HG03108 (cell line): ENCODE measurements at regions not wholly inside any gene's neighbourhood (a gene's known extent, or its start where the extent isn't known, plus 50 kb on each side); places are given as distances from the start of the nearest gene placed in this dataset.

ENCODE experiments used
- ATAC-seq: cut with Tn5 transposase; IDR thresholded peaks from one replicate; pipeline ENCODE4 v1.9.1; 2021; ENCODE audit warnings: moderate library complexity; ENCODE audit not compliant: unreplicated experiment

DNA sequence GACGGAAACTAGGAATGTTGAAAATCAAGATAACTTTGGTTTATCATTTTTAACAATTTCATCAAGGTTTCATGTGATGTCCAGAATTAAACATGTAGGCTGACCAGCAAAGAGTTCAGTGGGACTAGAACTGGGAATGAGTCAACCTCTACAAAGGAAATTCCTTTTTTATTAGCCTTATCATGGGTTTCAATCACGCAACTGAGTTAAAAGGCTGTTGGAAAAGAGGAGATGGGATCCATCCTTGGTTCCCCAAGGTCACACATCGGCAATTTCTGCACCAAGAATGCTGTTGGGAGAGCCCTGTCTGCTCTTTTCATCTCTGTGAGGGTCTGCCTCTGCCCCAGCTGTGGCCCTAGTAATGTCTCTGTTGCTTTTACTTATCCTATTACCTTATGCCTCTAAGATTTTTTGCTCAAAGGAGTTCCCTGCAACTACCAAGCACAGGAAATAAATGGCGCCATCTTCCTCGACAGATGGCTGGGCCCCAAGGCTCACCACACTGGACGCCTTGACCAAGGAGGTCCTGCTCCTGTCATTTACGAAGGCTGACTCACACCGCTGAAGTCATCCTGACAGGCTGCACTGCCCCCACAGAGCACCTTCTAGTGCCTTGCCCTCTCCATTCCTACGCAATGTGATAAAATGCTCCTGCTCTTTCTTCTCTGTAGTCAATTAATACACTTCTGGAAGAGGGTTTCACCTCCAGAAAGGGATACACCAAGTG lies 367.4 kb downstream of the GXYLT1 start:
- no peak for ATAC-seq

DNA sequence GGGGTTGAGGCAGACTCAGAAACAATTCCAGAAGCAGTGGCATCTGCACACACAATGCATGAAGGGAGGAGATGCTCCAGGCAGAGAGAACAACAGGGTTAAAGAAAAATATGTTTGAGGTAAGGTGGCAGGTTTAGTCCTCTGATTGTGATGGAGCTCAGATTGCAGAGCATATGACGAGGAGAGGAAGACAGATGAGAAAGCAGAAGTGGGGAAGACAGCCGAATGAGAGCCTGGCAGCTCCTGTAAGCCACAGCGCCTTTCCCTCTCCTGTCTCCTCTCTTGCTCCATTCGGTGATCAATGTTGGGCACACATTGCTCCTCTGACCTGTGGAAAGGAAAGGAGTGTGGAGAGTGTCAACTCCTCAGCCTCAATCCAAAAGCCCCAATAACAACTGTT lies 372.2 kb downstream of the GXYLT1 start:
- no peak for ATAC-seq

DNA sequence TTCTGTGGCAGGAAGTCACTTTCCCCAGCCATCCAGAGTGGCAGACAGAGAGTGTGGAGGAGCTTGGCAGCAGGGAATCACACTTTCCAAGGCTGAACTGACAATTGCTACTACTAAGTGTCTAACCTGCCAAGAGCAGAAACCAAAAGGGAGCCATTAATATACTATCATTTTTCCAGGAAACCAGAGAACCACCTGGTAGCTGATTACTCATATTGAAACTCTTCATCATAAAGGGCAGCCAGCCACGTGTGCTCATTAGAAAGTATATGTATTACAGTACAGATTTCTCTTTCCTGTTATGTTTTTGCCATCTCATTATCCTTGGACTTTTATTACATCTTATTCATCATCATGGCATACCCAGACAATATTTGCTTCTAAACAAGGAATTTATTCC lies 374.9 kb downstream of the GXYLT1 start:
- ATAC-seq = peak; percentile 73

DNA sequence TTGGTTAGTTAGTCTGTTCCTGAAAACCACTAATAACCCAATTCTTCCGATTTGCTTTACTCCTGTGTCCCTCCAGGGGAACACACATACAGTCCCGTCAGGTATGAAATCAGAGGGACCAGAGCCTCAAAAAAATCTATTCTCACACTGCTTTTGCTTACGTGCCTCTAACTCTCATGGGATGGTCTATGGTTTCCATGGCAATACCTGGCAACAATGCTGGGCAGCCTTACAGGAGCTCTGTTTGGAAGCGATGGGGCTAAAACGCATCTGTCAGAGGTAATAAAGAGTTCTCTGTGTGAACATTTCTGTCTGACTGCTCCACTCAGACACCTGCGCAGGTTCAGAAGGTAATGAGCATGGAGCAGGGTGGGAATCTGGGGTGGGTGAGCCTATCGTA lies 376.2 kb downstream of the GXYLT1 start:
- ATAC-seq = no peak

DNA sequence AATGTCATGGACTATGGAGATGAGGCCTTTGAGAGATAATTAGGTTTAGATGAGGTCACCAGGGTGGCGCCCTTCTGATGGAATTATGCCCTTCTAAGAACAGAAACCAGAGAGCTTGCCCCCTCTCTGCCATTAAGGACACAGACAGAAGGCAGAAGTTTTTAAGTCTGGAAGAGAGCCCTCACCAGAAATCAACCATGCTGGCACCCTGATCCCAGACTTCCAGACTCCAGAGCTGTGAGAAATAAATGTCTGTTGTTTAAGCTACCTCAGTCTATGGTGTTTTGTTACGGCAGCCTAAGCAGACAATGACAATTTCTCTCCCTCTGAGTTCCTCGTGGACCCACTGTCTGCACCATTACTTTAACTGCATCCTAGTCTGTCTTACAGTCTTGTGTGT lies 382.0 kb downstream of the GXYLT1 start:
- ATAC-seq = no peak

DNA sequence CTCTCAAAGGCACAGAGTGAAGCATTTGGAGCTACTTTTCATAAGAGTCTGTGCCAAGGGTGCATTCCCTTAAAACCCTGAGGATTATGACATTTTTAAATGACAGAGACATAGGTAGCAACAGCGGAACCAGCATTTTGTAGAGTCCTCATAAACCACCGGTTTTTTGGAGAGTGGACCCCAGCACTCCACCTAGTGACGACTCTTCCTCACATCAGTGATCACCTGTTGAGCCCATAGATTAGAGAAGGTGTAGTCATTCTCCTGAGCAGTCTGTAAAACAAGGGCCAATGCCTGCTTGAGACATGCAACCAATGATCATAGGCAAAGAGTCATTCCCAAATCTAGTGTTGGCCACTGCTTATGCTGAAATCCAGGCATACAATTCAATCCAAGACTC lies 399.1 kb downstream of the GXYLT1 start:
- ATAC-seq = no peak

DNA sequence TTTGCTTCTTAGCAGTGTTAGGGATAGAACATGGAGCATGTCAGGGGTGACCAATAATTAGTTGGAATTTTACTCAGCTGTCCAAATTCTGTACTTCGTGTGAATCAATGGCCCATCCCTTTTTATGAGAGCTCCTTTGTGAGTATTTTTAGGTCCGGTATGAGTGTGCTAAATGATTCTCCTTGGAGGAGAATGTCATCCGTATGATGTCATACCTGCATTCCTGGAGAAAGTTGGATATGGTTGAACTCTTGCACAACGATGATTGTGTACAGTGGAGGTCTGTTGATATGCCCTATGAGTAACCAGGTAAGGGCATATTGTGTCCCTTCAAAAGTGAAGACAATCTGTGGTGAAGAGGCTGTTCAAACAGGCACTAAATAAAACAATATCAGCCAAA lies 400.8 kb downstream of the GXYLT1 start:
- no peak for ATAC-seq

DNA sequence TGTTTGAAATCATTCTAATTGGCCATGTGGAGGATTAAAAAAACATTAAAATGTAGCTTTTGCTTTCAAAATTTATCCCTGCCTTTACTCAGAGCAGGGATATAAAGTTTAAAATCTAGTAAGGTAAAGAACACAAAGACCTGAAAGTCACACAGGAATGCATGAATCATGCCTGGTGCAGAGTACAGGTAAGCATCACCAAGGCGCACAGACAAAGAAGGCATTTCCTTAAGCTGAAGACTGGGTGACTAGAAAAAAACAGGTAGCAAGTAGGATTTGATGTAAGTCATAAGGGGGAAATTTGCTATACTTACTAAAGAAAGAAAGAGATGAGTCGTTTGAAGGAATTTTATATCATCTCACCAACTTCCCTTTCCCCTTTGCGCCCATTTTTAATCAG lies 405.6 kb downstream of the GXYLT1 start:
- no peak for ATAC-seq

DNA sequence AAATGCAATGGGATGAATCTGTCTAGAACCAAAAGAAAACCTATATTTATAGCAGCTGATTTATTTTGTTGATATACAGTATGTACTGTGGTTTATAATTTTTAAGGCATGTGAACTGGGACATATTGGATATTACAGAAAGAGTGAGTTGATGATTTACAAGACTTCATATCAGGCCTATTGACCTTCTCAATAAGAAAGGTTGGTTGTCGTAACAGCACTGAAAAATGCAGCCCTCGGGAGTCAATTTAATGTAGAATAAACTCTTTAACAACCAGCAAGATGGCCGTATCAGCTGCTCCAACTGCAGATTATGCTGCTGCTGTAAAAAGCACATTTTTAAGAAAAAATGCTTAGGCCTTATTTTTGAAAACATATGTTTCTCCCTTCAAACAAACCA lies 407.3 kb downstream of the GXYLT1 start:
- no peak for ATAC-seq

DNA sequence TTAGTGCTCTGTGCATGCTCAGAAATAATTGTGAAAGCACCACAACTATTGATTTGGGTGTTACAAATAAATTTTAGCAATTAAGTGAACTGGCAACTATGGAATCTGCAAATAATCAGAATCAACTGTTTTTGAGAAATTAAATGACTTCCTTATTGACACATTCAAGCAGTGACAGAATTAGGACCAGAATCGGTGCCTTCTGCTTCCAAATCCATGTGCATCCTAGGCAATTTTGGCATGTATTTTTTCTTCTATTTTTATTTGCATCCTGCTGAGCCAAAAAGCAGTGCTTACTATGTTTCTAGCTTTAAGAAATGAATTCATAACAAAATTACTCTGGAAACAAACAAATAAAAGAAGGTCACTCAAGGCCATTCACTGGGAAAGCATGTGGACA lies 408.2 kb downstream of the GXYLT1 start:
- ATAC-seq = no peak

DNA sequence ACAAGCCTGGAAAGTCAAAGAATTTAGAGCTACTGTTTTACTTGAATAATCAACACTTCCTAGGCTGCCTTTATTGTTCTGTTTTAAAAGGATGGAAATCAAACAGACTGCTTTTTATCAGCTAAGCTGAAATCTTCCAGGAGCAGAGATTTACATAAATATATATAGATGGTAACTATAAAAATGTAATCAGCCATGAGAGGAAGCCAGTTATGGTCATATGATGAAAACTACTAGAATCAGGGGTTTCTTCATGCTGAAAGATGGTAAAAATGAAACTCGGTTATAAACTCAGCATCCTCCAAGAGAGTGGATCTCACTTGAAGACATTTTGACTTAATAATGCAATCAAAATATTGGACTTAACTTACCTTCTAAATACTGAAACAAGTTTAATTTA lies 413.0 kb downstream of the GXYLT1 start:
- no peak for ATAC-seq

DNA sequence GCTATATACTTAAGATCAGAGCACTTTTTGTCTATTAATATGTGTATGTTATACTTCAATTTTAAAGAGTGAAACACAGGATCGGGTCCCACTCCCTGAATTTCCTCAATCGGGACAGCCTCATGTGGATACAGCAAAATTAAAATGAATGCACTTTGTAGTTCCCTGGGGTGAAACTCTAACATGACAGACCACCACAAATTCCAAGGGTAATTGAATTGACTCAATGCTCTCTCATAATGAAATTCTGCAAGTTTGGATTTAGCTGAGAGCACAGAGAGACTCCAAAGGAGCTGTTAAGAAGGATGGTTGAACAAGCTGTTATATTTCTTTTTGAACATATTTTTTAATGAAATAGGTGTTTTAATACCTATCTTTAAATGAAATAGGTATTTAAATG lies 413.6 kb downstream of the GXYLT1 start:
- no peak for ATAC-seq

DNA sequence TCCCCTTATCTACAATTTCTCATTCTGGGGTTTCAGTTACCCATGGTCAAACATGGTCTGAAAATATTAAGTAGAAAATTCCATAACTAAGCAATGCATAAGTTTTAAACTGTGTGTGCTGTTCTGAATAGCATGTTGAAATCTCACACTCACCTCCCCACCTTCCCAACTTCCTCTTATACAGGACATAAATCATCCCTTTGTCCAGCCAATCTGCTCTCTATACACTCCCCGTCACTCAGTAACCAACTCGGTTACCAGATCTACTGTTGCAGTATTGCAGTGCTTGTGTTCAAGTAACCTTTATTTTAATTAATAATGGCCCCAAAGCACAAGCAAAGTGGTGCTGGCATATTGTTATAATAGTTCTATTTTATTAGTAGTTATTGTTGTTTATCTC lies 420.5 kb downstream of the GXYLT1 start:
- ATAC-seq = no peak

DNA sequence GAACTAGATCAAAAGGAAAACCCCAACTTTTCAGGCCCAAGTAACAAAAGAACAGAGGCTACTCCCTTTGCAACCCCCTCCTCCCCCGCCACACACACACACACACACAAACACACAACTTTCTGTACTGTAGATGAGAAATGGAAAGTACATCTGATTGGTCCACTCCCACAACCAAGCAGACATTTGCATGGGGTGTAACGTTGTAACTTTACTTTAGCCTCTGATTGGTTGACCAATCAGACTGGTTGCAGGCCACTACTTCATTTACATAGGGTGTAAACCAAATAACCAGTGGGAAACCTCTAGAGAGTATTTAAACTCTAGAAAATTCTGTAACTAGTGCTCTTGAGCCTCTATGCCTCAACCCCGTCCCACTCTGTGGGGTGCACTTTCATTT lies 425.5 kb downstream of the GXYLT1 start:
- no peak for ATAC-seq

DNA sequence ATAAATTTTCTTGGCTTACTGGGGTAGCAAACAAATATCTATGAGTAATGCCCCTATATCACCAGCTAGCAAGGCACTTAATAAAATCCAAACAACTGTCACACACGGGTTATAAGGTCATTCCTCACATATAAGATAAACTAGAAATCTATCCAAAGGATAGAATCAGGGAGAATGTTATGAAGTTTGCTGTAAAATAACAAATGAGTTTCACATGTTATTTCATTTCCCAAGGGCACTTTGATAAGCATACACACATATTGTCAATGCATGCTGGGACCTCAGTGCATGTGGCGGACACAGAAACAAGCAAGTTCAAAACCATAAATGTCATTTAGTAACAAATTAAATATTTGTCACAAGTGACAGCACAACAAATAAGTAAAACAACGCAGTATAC lies 429.4 kb downstream of the GXYLT1 start:
- ATAC-seq = no peak

DNA sequence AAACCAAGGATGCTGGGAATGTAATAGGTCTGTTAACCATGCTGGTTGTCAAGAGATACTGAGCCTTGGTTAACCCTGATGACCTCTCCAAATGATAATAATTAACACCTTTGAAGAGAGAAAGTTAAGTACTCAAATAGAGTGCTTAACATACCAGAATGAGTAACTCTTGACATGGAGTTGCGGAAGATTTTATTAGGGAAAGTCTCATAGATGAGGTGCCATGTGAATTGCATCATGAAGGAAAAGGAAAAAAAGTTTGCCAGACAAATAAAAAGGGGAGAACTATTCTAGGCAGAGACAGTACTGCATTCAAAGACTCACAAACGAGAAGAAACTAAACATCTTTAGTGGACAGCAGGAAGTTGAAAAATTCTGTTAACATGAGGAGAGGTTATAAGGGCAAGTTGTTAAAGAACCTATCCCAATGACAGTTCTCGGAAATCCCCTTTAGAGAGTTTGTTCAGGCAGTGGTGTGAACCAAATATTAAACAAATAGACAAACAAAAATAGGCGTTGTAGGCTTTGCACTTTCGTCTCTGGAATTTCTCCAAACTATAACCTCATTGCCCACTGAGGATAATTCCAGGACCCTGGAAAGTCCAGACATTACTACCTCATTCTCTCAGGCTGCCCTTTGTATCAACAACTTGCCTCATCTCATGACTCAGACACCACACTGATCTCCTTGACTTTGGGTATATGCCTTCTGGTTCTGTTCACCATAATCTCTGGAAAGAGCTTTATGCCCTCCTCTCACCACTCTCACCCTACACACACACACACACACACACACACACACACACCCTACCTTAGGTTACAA lies 435.0 kb downstream of the GXYLT1 start:
- ATAC-seq = no peak

DNA sequence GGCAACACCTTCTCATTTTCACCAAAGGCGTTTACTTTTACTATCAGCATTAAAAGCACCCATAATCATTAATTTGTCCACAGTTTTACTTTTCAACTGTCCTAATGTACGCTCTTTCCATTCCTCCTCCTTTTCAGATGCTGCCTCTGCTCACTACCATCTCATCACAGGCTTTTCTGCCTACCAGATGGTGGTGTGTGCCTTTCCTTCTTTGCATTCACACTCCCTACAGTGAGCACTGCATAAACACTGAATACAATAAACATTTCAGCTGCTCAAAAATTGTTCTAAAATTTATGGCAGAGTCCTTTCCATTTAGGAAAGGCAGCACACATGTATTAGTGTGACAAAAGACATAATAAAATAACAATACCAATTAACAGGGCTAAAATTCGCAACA lies 435.7 kb downstream of the GXYLT1 start:
- no peak for ATAC-seq

DNA sequence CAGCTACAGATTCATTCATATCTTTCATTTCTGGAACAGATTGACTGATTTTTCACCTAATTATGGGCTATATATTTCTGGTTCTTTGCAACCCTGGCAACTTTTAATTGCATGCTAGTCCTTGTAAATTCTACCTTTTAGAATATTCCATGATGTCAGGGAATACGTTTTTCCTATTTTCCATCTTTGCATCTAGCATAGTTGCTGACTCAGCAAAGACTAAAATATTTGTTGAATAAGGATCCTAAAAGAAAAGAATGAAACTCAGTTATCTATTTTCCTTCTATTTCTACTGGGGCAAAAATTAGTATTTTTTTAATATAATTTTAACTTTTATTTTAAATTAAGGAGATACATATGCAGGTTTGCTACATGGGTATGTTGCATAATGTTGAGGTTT lies 438.3 kb downstream of the GXYLT1 start:
- ATAC-seq = no peak

DNA sequence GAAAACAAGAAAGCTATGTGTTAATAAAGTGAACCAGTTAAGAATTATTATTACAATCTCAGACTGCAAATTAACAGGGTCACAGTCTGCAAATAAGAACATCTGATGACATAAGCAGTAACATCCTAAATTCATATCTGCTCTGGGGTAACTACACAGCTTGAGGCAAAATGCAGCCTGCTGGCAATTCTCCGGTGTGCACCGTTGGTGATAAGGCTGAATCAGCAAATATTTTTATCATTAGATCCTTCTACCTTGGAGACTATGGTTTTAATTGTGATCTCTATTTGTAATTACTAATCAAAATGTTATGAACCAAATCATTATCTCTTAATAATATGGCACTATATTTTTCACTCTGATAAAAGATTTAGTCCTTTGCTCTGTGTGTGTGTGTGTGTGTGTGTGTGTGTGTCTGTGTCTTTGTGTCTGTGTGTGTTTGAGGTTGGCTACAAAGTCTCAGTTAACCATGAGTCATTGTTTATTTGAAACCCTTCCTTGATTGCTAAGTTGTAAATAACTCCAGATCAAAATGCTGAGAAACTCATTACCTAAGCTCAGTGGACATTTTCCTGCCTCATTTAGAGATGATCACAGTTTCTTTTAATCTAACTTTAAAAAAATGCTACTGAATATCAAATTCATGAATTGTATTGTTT lies 442.6 kb downstream of the GXYLT1 start:
- ATAC-seq = no peak

DNA sequence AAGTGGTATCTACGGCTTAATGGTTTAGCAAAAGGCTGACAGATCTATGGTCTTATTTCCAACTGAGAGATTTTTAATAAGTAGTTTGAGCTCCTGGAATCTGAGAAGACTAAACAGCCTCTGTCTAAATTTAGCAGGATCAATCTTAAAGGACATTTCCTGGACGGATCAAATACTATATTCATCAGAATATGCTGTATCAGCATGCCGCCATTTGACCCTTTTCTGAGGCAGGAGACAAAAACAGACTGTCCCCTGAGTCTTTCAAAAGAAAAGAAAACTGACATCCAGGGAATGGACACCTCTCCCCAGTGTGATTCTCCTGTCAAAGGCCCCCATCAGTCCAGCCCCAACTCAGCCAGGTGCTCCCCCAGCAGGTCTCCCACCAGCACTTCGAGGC lies 443.7 kb downstream of the GXYLT1 start:
- no peak for ATAC-seq

DNA sequence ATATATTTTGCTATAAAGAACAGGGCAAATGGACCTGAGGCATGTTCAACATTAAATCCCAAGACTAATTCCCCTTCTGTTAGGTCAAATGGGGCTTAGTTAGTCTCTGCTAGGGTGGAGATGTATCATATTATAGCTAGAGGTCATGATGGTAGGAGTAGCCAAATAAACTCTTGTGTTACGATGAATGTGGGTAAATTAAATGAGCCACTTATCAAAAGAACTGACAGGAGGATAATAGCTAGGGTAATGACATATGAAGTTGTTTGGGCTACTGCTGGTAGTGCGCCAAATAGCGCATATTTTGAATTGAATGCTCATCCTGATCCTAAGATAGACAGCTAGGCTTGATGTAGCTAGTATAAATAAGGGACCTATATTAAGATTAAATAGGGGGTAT lies 445.0 kb downstream of the GXYLT1 start:
- no peak for ATAC-seq

DNA sequence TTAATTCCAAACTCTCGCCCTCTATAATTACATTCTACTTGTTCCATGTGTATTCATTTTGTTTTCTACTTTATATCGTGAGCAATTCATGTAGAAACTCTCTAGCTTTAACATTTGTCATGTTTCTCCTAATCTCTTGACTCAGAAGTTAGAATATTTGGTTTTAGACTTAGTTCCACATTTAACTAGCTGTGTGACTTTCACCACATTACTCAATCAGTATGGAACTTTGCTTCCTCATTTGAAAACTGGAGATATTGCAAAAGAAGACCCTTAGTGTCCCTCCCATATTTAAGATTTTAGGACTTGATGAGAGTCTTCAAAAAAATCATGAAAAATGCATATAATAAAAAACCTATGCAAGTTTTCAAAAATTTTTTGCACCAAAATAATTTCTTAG lies 447.5 kb downstream of the GXYLT1 start:
- ATAC-seq = no peak
